HUDEP-2 (cell line): ENCODE measurements at regions not wholly inside any gene's neighbourhood (a gene's known extent, or its start where the extent isn't known, plus 50 kb on each side); places are given as distances from the start of the nearest gene placed in this dataset.

Experiments used
- DNase-seq, 76 experiments: peaks; one replicate each; lab custom pipeline; 2025; ENCODE audit not compliant: unreplicated experiment in 76 of 76; lab: John Stamatoyannopoulos, UW

DNA sequence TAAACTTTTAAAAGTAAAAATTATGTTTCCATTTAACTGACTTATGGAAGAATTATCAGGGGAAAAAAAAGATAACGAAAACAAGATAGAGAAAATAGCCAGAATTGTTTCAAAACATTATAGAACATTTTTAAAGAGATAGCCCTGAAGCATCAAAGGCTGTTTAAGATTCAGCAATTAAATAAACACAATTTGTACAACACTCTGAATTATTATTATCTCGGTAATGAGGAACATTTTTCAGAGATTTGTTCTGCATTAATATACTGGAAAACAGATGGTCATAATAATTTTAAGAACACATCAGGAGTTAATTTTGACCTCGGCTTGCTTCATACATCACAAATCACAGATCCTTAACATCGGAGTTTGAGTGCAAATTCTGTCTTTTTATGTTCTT is 643.8 kb downstream of the SORCS1 start:
- DNase-seq = no peak

DNA sequence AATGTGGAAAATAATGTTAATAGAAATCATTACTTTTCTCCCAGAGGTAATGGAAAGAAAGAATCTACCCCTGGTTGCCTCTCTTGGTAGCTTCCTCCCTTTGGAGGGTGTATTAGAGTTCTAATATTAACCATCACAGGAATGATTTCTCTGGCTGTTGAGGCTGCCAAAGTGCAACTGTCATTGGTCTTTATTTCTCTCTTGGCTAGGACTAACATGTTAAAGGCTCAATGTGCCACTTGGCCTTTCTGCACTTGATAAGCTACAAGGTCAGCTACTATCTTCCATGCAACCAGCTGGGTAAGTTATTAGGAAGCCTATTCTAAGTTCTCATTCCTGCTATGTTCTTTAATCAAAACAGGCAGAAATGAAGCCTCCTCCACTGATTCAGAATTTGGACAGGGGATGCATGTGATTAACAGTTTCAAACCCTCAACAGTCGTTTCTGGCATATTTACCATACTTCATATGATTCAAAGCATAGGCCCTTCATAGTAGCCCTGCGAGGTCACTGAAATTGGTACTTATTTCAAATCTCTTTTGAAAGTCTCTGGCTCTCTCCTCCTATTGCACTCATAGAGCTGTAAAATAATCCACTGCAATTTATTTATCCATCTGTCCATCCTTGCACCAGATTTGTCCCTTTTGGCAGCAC is 645.0 kb downstream of the SORCS1 start:
- no peak for DNase-seq

DNA sequence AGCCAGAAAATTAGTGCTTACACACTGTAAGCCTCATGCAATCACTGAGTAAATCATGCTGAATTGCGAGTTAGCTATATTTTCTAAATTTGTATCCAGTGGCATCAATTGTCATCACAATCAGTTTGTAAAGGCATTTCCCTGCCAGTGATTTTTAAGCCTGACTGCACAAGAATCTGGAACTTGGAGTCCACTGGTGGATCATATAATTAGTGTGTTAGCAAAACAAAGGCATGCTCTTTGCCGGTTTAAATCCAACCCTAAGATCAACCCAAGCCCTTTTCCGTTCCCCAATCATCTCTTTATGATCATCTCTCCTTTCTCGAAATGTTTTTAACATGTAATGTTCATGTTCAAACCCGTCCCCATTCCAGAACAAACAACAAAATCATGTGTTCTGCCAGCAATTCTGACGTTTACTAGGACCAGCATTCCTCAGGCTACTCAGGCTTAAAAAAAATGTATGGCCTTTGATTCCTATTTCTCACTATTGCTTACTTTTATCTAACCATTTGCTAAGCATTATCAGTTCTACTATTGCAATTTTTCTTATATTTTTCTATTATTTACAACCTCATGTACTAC is 649.2 kb downstream of the SORCS1 start:
- no peak for DNase-seq

DNA sequence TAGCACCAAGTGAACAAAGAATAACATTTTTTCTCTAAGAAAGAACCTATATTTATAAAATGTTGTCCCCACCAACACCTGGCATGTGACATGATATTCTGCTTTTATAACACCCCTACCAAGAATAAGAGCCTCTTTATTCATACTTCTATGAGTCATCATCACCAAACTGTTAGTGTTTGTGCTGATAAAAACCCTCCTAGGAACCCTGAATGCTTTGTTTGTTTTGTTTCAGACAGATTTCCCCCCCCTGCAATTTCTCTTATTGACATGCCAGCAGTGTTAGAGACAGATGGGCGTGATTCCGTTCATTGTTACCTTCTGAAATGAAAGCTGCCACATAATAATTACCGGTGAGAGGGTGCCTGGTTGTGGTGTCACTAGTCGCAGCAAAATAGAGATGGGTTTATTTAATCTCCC is 651.1 kb downstream of the SORCS1 start:
- no peak for DNase-seq

DNA sequence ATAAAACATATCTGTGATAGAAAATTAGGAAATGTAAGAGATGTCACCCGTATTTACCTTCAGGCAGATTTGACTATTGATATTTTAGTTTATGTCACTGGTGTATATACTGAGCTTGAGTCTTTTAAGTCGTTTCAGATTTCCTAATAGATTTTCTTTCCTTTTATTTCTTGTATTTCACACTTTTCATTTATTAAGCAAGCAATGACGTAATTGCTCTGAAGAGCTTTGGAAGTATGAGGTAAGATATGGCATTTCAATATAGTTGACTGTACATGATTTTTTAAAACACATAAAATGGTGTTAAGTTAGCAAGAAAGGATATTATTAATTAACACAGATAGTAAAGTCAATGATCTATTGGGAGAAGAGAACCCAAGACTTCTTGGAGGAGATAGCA is 652.6 kb downstream of the SORCS1 start:
- DNase-seq = no peak

DNA sequence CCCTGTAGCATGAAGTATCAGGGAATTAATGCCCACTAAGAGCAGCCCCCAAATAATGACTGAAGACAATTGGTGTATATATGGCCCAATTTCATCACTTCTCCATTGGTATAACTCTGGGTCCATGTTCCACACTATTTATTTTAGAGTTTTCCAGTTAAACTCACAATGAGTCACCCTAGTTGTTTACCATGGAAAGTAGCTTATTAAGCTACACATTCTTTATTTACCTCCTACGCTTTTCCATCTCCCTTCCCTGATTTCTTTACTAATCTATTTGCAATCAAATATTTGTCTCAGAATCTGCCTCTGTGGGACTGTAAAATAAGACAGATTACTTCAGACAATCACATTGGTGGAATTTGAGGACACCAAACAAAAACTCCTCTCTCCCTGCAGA is 655.6 kb downstream of the SORCS1 start:
- DNase-seq = no peak

DNA sequence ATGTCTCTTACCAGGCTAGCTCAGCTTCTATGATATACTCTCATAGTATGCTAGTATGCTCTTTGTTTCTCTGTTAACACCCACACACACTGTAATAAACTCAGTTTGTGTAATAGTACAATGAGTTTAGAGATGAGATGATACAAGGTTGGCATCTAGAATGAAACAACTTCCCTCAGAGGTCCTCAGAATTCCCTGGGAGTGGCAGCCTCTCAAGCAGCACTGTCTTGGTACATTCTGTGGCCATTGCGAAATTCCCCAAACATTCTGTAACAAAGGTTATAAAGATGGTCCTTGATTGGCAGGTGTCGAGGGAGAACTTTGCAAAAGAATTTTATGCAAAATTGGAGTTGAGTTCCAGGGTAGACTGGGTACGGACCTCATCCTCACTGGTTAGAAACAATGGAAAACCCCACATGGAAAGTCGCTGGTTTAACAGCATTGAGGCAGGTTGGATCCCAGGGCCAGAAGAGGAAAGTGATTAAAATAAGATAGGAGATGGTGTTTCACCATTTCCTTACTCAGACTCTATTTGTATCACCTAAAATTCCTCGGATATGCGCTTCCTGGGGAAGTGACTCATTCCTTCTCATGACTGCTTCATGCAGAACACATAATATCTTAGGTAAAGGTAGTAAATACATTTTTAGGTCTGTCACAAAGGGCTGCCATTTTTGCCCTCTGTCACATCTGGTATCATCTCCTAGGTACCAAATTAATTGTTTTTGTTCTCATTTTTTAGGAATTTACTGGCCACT is 657.8 kb downstream of the SORCS1 start:
- DNase-seq = no peak

DNA sequence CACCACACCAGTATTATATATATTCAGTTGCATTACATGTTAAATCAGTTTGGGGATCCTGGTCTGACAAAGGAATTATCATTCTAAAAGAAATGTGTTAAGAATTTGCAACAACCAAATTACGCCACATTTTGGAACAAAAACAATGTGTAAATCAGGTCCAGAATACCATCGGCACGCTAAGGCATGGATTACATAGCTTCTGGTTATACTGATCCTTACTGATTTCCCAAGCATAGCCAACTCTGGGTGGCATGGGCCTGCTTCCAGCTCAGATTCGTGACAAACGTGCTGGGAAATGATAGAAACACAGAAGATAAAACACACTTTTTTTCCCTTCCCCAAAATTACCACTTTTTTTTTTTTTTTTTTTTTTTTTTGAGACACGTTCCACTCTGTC is 660.0 kb downstream of the SORCS1 start:
- DNase-seq = no peak

DNA sequence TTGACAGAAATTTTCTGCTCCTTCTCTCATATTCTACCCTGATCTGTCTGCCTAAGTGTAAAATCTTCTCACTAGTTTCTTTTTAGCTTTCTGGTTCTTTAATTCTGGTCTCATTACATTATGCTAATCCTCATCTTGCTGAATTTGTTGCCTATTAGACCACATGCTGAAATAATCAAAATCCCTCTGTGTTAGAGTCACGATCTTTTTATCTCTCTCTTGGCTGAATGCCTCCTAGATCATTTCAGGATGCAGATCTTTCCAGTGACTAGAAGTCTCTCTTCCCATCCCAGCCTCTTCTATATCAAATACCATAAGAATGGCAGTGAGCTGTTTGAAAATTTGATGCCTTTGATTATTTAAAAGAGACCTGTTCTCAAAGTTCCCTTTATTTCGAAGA is 661.9 kb downstream of the SORCS1 start:
- DNase-seq = no peak

DNA sequence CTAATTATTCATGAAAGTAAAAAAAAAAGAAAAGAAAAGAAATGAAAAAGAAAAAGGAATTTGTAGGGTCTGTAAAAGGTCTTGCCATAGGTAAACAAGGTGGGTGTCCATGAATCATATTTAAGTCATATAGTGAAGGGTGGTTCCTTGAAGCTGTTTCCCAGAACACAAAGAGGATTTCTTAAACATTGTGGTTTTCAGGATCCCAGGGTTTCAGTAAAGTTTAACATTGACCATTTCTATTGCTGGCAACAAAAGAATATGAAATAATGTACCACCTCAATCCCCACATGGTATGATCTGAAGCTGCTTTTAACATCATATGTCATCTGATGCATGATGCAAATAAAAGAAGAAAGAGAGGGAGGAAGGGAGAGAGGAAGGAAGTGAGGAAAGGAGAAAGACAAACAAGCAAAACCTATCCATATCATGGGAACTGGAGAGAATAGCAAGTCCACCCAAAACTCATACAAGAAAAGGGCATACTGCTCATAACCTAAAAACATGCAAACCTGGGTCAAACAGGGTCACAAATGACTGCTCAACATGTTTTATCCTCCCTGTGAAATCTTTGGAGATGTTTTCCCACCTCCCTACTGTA is 663.5 kb downstream of the SORCS1 start:
- no peak for DNase-seq

DNA sequence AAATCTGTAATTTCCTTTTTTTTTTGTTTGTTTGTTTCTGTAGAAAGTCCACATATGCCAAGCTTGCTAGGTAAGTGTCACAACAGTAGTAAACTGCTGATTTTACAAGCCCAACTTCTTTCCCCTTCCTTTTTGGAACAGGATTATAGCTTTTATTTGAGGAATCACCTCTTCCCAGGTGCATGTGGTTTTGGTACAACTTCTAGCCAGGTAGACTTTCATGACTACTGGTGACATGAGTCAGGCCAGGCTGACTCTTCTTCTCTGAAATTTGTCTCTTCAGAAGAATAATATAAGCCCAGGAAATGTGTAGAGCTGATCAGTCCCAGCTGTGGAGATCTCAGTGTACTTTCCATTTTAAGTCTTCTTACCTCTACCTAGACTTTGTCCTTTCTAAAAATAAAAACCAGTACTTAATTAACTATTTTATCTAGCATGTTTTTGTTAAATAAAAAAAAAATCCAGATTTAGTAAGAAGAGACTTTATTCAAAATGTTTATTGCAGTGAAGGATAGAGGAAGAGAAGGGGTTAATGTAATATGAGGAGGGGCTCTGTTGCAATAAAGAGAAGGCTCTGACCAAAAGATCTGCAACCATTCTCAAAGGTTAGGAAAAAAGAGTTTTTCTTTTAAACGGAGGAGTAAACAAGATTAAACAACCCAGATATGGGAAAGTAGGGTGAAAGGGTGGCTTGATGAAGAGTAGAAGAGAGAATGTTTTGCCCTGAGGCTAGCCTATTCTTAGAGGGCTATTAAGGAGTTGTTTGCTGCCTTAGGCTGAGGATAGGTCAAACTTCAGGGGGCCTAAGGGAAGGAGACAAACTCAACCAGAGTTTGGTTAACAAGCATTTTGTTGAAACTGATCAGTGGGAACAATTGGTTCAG is 664.2 kb downstream of the SORCS1 start:
- DNase-seq = no peak

DNA sequence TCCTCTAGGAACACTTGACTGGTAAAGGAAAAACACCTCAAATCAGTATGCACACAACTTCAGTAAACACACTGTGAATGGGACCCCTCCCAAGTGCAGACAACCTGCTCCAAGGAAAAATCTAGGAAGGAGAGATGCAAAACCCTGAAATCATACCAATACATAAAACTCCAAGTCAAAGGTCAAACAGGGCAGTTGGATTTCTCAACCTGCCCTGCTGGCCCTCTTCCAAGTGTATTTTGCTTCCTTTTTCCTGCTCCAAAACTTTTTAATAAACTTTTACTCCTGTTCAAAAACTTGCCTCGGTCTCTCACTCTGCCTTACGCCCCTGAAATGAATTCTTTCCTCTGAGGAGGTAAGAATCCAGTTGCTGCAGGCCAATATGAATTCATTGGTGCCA is 665.1 kb downstream of the SORCS1 start:
- no peak for DNase-seq

DNA sequence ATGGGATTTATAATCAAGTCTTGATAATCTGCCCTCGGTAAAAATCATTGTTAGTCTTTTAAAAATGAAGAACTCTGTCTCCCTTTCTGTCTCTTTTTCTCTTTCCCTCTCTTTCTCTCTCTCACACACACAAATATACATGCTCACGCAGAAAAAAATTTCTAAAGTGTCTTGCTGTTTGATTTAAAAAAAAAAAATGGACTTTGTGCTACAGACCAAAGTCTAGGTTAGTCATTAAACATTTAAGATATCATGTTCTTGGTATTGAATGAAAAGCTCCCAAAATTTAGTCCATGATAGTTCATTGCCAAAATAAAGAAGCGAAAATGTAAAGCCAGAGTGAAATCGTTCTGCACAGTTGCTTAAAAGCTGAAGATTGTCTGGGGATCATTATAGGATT is 665.8 kb downstream of the SORCS1 start:
- no peak for DNase-seq

DNA sequence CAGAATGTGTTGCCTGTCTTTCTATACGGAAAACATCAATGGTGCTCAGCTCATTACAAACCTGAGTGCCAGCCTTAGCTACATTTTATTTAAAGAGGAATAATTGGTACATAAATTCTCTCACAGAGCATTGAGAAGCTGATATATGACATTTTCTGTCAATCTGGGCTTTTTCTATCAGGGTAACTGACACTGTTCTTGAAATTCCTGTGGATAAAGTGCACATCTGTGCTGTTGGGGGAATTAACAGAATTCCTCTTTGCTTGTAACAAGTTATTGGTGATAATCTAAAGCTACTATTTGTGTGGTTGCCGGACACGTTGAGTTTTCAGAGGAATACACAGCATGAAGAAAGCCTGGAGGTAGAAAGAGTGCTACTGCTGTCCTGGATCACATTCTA is 668.6 kb downstream of the SORCS1 start:
- DNase-seq = no peak

DNA sequence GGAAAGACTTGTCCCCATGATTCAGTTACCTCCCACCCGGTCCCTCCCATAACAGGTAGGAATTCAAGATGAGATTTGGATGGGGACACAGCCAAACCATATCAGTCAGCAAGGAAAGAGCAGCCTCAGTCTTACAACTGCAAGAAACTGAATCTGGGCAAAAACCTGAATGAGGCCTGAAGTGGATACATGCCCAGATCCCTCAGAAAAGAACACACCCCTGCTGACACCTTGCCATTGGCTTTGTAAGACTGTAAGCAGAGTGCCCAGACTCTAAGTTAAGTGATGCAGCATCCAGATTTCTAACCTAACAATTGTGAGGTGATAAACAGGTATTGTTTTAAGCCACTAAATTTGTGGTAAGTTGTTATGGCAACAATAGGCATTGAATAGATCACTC is 670.8 kb downstream of the SORCS1 start:
- no peak for DNase-seq

DNA sequence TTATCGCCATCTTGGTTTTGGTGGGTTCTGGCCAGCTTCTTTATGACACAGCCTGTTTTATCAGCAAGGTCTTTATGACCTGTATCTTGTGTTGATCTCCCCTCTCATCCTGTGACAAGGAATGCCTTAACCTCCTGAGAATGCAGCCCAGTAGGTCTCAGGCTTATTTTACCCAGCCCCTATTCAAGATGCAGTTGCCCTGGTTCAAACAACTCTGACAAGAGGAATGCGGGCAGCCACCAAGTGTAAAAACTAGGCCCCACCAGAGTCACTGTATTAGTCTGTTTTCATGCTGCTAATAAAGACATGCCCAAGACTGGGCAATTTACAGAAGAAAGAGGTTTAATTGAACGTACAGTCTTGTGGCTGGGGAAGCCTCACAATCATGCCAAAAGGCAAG is 671.3 kb downstream of the SORCS1 start:
- no peak for DNase-seq

DNA sequence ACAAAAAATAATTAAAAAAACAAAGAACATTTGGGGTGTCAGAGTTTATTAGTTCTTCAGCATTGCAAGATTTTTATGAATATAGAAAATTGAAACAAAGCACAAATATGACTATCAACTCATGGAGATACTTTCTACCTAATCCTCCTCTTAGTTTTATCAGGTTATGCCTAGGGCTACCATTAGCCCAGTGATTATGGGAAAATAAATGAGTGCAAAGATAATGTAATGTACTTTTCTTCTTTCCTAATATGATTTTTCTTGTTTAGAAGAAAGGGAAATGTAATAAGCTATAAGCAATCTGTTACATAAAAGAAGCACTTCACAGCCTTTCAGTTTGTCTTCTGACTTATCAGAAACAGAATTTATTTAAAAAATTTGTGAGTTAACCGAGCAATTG is 676.8 kb downstream of the SORCS1 start:
- DNase-seq = no peak

DNA sequence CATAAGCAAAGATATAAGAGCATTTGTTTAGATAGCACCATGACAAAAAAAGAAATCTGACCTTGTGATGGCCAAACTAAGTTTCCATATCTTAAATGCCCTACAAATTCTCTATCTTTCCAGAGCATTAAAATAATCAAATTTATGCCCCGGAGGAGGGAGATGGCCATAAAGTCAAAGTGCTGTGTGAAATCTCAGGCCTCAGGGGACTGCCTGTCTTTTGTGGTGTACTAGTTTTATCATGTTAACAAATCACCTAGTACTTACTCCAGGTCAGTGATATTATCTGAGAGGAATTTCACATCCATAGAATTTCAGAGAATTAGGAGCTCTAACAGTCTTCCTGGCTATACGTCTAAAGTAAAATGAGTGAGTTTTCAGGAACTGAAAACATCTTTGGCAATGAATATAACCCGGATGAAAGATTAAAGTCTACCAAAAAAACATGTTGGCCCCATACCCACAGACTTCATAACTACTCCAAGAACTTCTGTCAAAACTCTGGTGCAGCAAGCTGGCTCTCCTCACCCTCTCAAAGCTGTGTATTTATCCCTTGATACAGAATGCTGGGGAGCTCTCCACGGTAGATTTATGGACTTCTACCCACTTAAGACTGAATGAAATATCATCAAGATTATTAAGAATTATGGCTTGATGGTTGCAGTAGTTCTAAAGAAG is 682.8 kb downstream of the SORCS1 start:
- DNase-seq = no peak

DNA sequence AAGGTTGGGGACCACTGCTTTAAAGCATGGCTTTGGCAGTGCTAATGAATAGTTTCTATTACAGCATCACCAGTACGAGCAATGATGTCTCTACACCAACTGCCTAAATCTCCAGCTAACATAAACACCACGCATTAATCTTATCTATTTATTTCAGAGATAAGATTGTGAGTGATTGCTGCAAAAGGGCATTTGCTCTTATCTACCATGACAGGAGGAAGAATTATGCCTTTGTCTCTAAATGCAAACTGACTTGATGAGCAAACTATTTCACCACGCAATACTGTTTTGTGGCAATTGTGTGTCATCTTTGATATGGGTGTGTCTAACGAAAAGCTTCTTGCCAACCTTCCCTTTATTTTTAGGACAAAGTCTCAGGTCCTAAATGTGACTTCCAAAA is 684.9 kb downstream of the SORCS1 start:
- DNase-seq = no peak

DNA sequence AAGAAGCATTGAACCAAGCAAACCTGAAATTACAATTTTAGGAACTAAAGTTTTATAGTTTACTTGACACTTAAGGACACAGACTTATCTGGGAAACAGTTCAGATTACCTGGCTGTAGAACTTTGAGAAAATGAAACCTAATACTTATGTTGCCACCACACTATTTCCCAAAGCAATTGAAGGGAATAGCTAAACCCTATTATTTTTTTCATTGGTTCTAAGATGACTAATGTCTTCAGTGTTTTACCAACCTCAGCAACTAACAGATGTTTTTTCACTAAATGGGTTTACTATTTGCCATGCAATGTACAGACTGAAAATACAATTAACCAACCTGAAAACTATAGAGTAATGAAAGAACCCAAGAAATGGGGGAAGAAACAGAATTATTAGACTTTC is 689.6 kb downstream of the SORCS1 start:
- DNase-seq = no peak
